ENCODE measurements at regions not wholly inside any gene's neighbourhood (a gene's known extent, or its start where the extent isn't known, plus 50 kb on each side); places are given as distances from the start of the nearest gene placed in this dataset.

- no peak overlapping the region for H3K4me3 ChIP-seq (ENCODE audit: low read length)
- no peaks in the 10 kb centered on the region for H3K4me1 ChIP-seq (ENCODE audit: insufficient read depth, low read length)
- no peak overlapping the region for H3K9ac ChIP-seq (ENCODE audit: low read depth, low read length)
- no peaks in the 10 kb centered on the region for H3K36me3 ChIP-seq (ENCODE audit: insufficient read depth, low read length)
- WGBS: 92% methylated on average over 3 of the region's 3 CpGs
- no peak overlapping the region for H3K27ac ChIP-seq (ENCODE audit: low read depth, low read length)
- no peaks in the 10 kb centered on the region for H3K27me3 ChIP-seq (ENCODE audit: insufficient read depth, low read length)
- no peaks in the 10 kb centered on the region for H3K9me3 ChIP-seq (ENCODE audit: insufficient read depth, low read depth, low read length)
Observed at GRCh38 chr4:178784491-178784890, 1342.3 kb upstream of the AGA start.

DNA sequence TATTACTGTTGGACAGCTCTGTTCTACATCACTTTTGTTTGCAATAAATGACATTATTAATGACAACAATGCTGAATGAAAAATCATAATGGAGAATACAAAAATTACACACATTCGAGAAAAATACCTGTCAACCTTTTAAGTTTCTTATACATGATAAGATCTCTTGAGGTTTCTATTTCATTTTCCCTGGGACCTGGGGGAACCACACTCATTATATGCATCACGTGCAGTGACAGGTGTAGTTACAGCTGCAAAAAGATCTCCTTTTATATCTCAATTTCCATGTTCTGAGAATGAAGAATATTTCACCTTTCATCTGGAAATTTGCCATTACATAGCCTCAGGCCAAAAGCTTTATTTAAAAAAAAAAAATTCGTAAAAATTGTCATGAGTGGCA lies 1347.0 kb upstream of the AGA start:
- no peaks in the 10 kb centered on the region for H3K4me1 ChIP-seq (ENCODE audit: insufficient read depth, low read length)
- H3K36me3 ChIP-seq (ENCODE audit: insufficient read depth, low read length): no peaks in the 10 kb centered on the region
- H3K4me3 ChIP-seq (ENCODE audit: low read length): no peak overlapping the region
- H3K9me3 ChIP-seq (ENCODE audit: insufficient read depth, low read depth, low read length): no peaks in the 10 kb centered on the region
- no peaks in the 10 kb centered on the region for H3K27me3 ChIP-seq (ENCODE audit: insufficient read depth, low read length)
- WGBS: 94% methylated on average over 3 of the region's 3 CpGs
- no peak overlapping the region for H3K27ac ChIP-seq (ENCODE audit: low read depth, low read length)
- H3K9ac ChIP-seq (ENCODE audit: low read depth, low read length): no peak overlapping the region

DNA sequence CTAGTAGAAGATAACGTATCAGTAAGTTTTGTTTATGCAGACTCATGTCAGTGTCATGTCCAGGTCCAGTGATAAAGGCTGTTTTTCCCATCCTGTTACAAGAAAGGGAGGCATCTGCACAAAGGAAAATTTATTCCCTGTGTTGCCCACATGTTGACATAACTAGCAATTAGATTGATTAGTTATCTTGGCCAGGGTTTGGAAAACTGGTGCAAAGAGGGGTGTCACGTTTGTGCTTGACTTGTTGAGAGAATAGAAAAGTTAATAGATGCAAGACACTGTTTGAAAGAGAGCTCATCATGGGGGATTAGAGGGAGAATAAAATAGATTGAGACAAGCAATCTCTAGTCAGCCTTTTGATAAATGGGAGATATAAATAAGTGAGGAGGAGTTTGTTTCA lies 1357.0 kb upstream of the AGA start:
- Histone ChIP-seq H3K9ac (ENCODE audit: low read depth, low read length) (no peak overlapping the region), H3K36me3 (ENCODE audit: insufficient read depth, low read length) (no peaks in the 10 kb centered on the region), H3K9me3 (ENCODE audit: insufficient read depth, low read depth, low read length) (no peaks in the 10 kb centered on the region), H3K4me3 (ENCODE audit: low read length) (no peak overlapping the region), H3K4me1 (ENCODE audit: insufficient read depth, low read length) (peaks cover 10% of the 10 kb centered on the region; the same call in 1 of the 2 replicates), H3K27ac (ENCODE audit: low read depth, low read length) (no peak overlapping the region), H3K27me3 (ENCODE audit: insufficient read depth, low read length) (no peaks in the 10 kb centered on the region)
- WGBS: 78% methylated on average over 2 of the region's 2 CpGs

DNA sequence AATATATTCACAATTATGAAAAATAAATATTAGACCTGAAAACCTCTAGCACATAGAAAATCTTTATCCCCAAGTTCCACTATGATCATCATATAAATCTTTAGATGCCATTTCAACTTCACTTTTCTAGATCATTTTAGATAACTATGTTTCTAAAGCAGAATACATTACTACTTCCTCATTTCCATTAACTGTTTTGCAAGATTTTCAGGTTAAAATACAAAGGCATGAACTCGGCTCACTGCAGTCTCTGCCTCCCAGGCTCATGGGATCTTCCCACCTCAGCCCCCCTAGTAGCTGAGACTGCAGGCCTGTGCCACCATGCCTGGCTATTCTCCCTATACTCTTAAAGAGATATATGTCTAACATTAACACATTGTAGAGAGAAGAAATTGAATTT lies 1365.9 kb upstream of the AGA start:
- no peak overlapping the region for H3K9ac ChIP-seq (ENCODE audit: low read depth, low read length)
- no peak overlapping the region for H3K4me3 ChIP-seq (ENCODE audit: low read length)
- H3K27ac ChIP-seq (ENCODE audit: low read depth, low read length): no peak overlapping the region
- 87% methylated on average over 1 of the region's 1 CpG for WGBS
- H3K36me3 ChIP-seq (ENCODE audit: insufficient read depth, low read length): no peaks in the 10 kb centered on the region
- H3K27me3 ChIP-seq (ENCODE audit: insufficient read depth, low read length): no peaks in the 10 kb centered on the region
- no peaks in the 10 kb centered on the region for H3K4me1 ChIP-seq (ENCODE audit: insufficient read depth, low read length)
- no peaks in the 10 kb centered on the region for H3K9me3 ChIP-seq (ENCODE audit: insufficient read depth, low read depth, low read length)

DNA sequence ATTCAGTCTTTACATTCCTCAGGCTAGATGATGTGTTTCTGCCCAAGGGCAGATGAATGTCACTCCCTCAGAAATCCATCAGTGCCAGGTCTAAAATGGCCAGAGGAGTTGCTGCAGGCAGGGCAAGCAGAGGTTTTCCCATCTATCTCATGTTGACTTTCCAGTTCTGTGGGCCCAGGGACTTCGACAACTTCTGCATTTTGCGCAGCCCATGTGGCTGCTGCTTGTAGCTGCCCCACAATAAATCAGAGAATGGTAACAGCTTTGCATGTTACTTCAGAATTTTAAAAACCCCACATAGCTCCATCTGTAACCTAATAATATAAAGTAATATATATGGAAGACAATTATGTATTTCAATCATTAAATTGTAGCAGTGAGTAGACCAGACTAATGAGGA lies 1367.7 kb upstream of the AGA start:
- H3K9ac ChIP-seq (ENCODE audit: low read depth, low read length): no peak overlapping the region
- no peaks in the 10 kb centered on the region for H3K4me1 ChIP-seq (ENCODE audit: insufficient read depth, low read length)
- H3K27me3 ChIP-seq (ENCODE audit: insufficient read depth, low read length): no peaks in the 10 kb centered on the region
- H3K36me3 ChIP-seq (ENCODE audit: insufficient read depth, low read length): no peaks in the 10 kb centered on the region
- WGBS: 93% methylated on average over 2 of the region's 2 CpGs
- no peak overlapping the region for H3K4me3 ChIP-seq (ENCODE audit: low read length)
- H3K27ac ChIP-seq (ENCODE audit: low read depth, low read length): no peak overlapping the region
- no peaks in the 10 kb centered on the region for H3K9me3 ChIP-seq (ENCODE audit: insufficient read depth, low read depth, low read length)

DNA sequence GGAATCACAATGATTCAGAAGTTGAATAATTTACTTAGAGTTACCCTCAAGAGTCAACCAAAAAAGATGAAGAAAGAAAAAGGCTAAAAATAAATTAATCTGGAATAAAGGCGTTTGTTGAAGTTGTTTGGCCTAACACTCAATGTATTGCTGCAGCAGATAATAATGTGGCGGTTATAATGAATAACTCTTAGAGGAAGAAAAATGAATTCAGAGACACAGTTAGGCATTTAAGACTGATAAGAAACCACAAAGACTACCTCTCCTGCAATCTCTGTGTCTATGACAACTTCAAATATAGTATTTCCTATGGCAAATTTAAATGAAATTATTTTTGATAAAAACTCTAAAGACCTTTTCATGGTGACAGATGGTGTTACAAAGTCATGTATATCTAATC lies 1369.1 kb upstream of the AGA start:
- Histone ChIP-seq H3K36me3 (ENCODE audit: insufficient read depth, low read length) (no peaks in the 10 kb centered on the region), H3K4me1 (ENCODE audit: insufficient read depth, low read length) (no peaks in the 10 kb centered on the region), H3K27me3 (ENCODE audit: insufficient read depth, low read length) (no peaks in the 10 kb centered on the region), H3K9me3 (ENCODE audit: insufficient read depth, low read depth, low read length) (no peaks in the 10 kb centered on the region), H3K27ac (ENCODE audit: low read depth, low read length) (no peak overlapping the region), H3K9ac (ENCODE audit: low read depth, low read length) (no peak overlapping the region), H3K4me3 (ENCODE audit: low read length) (no peak overlapping the region)
- 100% methylated on average over 2 of the region's 2 CpGs for WGBS

- no peaks in the 10 kb centered on the region for H3K9me3 ChIP-seq (ENCODE audit: insufficient read depth, low read depth, low read length)
- WGBS: 96% methylated on average over 17 of the region's 17 CpGs
- no peaks in the 10 kb centered on the region for H3K4me1 ChIP-seq (ENCODE audit: insufficient read depth, low read length)
- H3K27me3 ChIP-seq (ENCODE audit: insufficient read depth, low read length): no peaks in the 10 kb centered on the region
- H3K27ac ChIP-seq (ENCODE audit: low read depth, low read length): no peak overlapping the region
- no peak overlapping the region for H3K9ac ChIP-seq (ENCODE audit: low read depth, low read length)
- no peak overlapping the region for H3K4me3 ChIP-seq (ENCODE audit: low read length)
- H3K36me3 ChIP-seq (ENCODE audit: insufficient read depth, low read length): no peaks in the 10 kb centered on the region
Observed at GRCh38 chr4:178812866-178813265, 1370.6 kb upstream of the AGA start.

DNA sequence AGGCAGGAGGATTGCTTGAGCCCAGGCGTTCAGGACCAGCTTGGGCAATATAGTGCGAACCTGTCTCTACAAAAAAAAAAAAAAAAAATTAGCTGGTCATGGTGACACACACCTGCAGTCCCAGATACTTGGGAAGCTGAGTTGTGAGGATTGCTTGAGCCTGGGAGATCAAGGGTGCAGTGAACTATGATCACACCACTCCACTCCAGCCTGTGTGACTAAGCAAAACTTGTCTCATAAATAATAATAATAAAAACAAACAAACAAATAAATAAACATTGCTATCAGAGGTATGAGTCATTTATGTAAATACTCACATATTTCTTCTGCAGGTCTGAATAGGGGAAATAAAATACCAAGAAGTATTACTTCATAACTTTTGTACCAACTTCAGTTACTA lies 1372.7 kb upstream of the AGA start:
- 94% methylated on average over 2 of the region's 2 CpGs for WGBS
- H3K27ac ChIP-seq (ENCODE audit: low read depth, low read length): no peak overlapping the region

DNA sequence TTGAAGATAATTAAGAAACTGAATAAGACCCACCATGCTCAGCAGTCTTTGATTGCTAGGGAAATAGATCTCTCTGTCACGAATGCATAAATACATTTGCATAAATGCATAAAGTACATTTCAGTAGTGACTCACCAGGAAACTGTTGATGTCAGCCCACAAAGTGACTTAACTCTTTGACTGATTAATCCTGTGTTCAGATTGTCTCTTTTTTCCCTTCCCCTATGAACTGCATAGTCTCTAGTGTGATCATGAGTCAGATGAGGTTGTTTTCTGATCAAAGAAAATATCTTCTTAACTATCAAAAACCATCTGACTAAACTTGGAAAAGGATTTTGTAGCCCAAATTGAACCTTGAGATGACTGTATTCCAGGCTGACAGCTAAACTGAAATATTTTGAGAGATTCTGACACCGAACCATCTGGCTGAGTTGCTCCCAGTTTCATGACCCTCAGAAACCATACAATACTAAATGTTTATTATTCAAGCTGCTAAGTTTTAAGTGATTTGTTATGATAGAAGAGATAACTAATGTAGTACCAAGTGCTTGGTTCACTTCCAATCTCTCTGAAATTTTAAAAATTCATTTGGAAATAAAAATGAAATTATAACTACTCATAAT lies 1381.5 kb upstream of the AGA start:
- H3K4me3 ChIP-seq (ENCODE audit: low read length): no peak overlapping the region
- H3K27ac ChIP-seq (ENCODE audit: low read depth, low read length): no peak overlapping the region
- no peaks in the 10 kb centered on the region; the same call in 1 of the 2 replicates for H3K36me3 ChIP-seq (ENCODE audit: insufficient read depth, low read length)
- H3K4me1 ChIP-seq (ENCODE audit: insufficient read depth, low read length): 0 out of 2 replicates have a peak, but pooled peaks cover 4% of the 10 kb centered on the region
- no peaks in the 10 kb centered on the region for H3K27me3 ChIP-seq (ENCODE audit: insufficient read depth, low read length)
- no peak overlapping the region for H3K9ac ChIP-seq (ENCODE audit: low read depth, low read length)
- no peaks in the 10 kb centered on the region for H3K9me3 ChIP-seq (ENCODE audit: insufficient read depth, low read depth, low read length)
- WGBS: 83% methylated on average over 2 of the region's 2 CpGs

More for the DNA sequence above, 1372.7 kb upstream of the AGA start:
- Histone ChIP-seq H3K27me3 (ENCODE audit: insufficient read depth, low read length) (no peaks in the 10 kb centered on the region), H3K9ac (ENCODE audit: low read depth, low read length) (no peak overlapping the region), H3K36me3 (ENCODE audit: insufficient read depth, low read length) (no peaks in the 10 kb centered on the region), H3K4me3 (ENCODE audit: low read length) (no peak overlapping the region), H3K9me3 (ENCODE audit: insufficient read depth, low read depth, low read length) (no peaks in the 10 kb centered on the region), H3K4me1 (ENCODE audit: insufficient read depth, low read length) (no peaks in the 10 kb centered on the region)

DNA sequence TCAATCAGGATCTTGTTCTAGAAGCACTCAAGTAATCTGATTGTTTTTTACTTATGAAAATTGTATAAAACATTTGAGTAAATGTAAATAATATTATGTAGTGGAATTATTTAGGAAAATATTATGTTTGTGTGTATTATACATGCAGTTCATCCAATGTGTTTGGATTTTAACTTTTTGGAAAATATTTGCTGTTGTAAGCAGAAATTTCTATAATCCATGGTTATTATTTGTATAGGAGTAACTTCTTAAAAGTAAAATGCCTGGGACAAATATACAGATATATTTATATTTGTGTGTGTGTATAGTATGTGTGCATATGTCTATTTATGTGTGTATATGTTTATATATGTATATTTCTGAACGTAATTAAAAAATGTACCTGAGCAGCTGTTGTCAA lies 1394.6 kb upstream of the AGA start:
- 100% methylated on average over 1 of the region's 1 CpG for WGBS
- Histone ChIP-seq H3K9me3 (ENCODE audit: insufficient read depth, low read depth, low read length) (no peaks in the 10 kb centered on the region), H3K36me3 (ENCODE audit: insufficient read depth, low read length) (no peaks in the 10 kb centered on the region), H3K27me3 (ENCODE audit: insufficient read depth, low read length) (no peaks in the 10 kb centered on the region), H3K9ac (ENCODE audit: low read depth, low read length) (no peak overlapping the region), H3K4me3 (ENCODE audit: low read length) (no peak overlapping the region), H3K4me1 (ENCODE audit: insufficient read depth, low read length) (no peaks in the 10 kb centered on the region), H3K27ac (ENCODE audit: low read depth, low read length) (no peak overlapping the region)

DNA sequence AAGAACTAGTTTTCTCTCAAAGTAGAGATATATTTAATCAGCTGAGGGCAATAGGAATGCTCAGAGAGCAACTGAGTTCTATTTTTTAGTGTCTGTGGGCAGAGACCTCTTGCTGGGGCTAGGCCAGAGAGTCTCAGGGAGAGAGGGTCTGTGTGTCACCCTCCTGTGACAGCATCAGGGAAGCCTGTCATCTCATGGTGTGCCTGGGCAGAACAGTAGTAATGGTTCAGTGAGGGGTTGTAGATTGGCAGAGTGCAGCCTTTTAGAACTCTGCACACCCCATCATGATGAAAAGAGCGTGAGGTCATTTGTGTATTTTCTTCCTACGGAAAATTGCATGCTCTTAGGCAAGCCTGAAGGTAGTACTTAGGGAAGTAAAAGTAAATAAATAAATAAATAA lies 1396.5 kb upstream of the AGA start:
- Histone ChIP-seq H3K9ac (ENCODE audit: low read depth, low read length) (no peak overlapping the region), H3K9me3 (ENCODE audit: insufficient read depth, low read depth, low read length) (no peaks in the 10 kb centered on the region), H3K27ac (ENCODE audit: low read depth, low read length) (no peak overlapping the region), H3K4me1 (ENCODE audit: insufficient read depth, low read length) (no peaks in the 10 kb centered on the region), H3K36me3 (ENCODE audit: insufficient read depth, low read length) (no peaks in the 10 kb centered on the region), H3K27me3 (ENCODE audit: insufficient read depth, low read length) (no peaks in the 10 kb centered on the region), H3K4me3 (ENCODE audit: low read length) (no peak overlapping the region)
- 83% methylated on average over 2 of the region's 2 CpGs for WGBS

Data from HUES64 (cell line).